Islet precursor cell (in vitro differentiated cells): ENCODE measurements at regions not wholly inside any gene's neighbourhood (a gene's known extent, or its start where the extent isn't known, plus 50 kb on each side); places are given as distances from the start of the nearest gene placed in this dataset.
"Not testable (repeated sequence)": the region's sequence is repeated elsewhere in the genome, so short reads cannot be mapped to it uniquely, and the experiment has no call there.

Experiments
- DNase-seq: peaks from one replicate; pipeline ENCODE4 v3.0.0-alpha.2; 2018

GRCh38 chr11:112623057-112623456, 338.2 kb upstream of the NCAM1 start:
- no peak for DNase-seq

GRCh38 chr11:112624431-112624830, 336.8 kb upstream of the NCAM1 start:
- DNase-seq = no peak

GRCh38 chr11:112624971-112625370, 336.2 kb upstream of the NCAM1 start:
- DNase-seq = not testable (repeated sequence)

- no peak for DNase-seq
Measured at GRCh38 chr11:112625814-112626213, 335.4 kb upstream of the NCAM1 start.

- no peak for DNase-seq
Measured at GRCh38 chr11:112626731-112627130, 334.5 kb upstream of the NCAM1 start.

- no peak for DNase-seq
Measured at GRCh38 chr11:112627588-112628045, 333.6 kb upstream of the NCAM1 start.

- no peak for DNase-seq
Measured at GRCh38 chr11:112628676-112629075, 332.5 kb upstream of the NCAM1 start.

GRCh38 chr11:112630496-112630895, 330.7 kb upstream of the NCAM1 start:
- no peak for DNase-seq

- no peak for DNase-seq
Measured at GRCh38 chr11:112631333-112631732, 329.9 kb upstream of the NCAM1 start.

GRCh38 chr11:112632866-112633505, 328.2 kb upstream of the NCAM1 start:
- no peak for DNase-seq

GRCh38 chr11:112634551-112634950, 326.7 kb upstream of the NCAM1 start:
- no peak for DNase-seq

- no peak for DNase-seq
Measured at GRCh38 chr11:112634995-112635737, 326.1 kb upstream of the NCAM1 start.

- no peak for DNase-seq
Measured at GRCh38 chr11:112637076-112637475, 324.1 kb upstream of the NCAM1 start.

- DNase-seq = no peak
Measured at GRCh38 chr11:112637876-112638275, 323.3 kb upstream of the NCAM1 start.

- no peak for DNase-seq
Measured at GRCh38 chr11:112639469-112639868, 321.8 kb upstream of the NCAM1 start.

- no peak for DNase-seq
Measured at GRCh38 chr11:112643416-112643815, 317.8 kb upstream of the NCAM1 start.

- DNase-seq = no peak
Measured at GRCh38 chr11:112644410-112645131, 316.6 kb upstream of the NCAM1 start.

- DNase-seq = no peak
Measured at GRCh38 chr11:112649856-112650255, 311.4 kb upstream of the NCAM1 start.

GRCh38 chr11:112650527-112650926, 310.7 kb upstream of the NCAM1 start:
- no peak for DNase-seq

- DNase-seq = no peak
Measured at GRCh38 chr11:112651386-112651785, 309.8 kb upstream of the NCAM1 start.

- DNase-seq = no peak
Measured at GRCh38 chr11:112652786-112653390, 308.3 kb upstream of the NCAM1 start.

GRCh38 chr11:112655371-112655770, 305.8 kb upstream of the NCAM1 start:
- no peak for DNase-seq

- DNase-seq = no peak
Measured at GRCh38 chr11:112656772-112657428, 304.3 kb upstream of the NCAM1 start.
